ENCODE measurements at regions not wholly inside any gene's neighbourhood (a gene's known extent, or its start where the extent isn't known, plus 50 kb on each side); places are given as distances from the start of the nearest gene placed in this dataset.

DNA sequence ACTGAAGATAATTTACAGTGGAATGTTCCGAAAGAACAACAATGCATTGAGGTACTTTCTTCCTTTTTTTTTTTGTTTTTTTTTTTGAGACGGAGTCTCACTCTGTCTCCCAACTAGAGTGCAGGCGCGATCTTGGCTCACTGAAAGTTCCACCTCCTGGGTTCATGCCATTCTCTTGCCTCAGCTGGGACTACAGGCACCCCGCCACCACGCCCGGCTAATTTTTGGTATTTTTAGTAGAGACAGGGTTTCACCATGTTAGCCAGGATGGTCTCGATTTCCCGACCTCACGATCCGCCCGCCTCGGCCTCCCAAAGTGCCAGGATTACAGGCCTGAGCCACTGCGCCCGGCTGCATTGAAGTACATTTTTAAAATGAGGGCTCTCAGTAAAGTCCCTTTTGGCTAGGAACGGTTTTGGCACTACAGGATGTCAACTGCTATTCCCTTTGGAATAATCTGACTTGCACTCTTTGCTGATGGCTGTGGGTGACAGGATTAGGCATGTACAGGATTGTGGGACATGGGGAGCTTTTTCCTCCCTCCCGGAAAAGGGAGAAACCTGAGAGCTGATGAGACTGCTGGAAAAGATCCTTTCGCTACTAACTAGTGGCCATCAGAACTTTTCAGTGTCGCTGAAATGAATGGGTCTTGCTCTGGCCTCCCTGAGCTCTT lies 56.9 kb upstream of the EDEM3 start:
- Histone ChIP-seq H3K4me1 (ENCODE audit: control insufficient read depth in 1 of 2, insufficient read depth in 2 of 2, low read length in 2 of 2) (peaks cover 0 to 5% of the 10 kb centered on the region in 2 donors), H3K9me3 (ENCODE audit: control insufficient read depth, low read length) (no peaks in the 10 kb centered on the region), H3K36me3 (ENCODE audit: control insufficient read depth in 1 of 2, insufficient read depth in 2 of 2, low read length in 1 of 2) (no peaks in the 10 kb centered on the region), H3K27ac (ENCODE audit: low read depth in 1 of 2, low read length in 2 of 2) (peak overlapping the region; percentile 92 to 97), H3K27me3 (ENCODE audit: control insufficient read depth in 1 of 2, insufficient read depth in 2 of 2, low read length in 1 of 2) (no peaks in the 10 kb centered on the region), H3K4me3 (ENCODE audit: low read length in 2 of 2) (no peak overlapping the region)
- intact Hi-C loops (cut with DNase I): loop anchor here (2.0 kb wide), 1 partner anchor 163 kb away; the partner anchor contains the start of gene NIBAN1 (in 2 of the 2)
- 12 to 13% methylated on average over 19 of the region's 19 CpGs for WGBS, 2 donors
- peak; percentile 81 to 86 for DNase-seq
- ATAC-seq (ENCODE audit: low FRiP score): peak; percentile 84

- Histone ChIP-seq H3K27ac (ENCODE audit: low read depth in 1 of 2, low read length in 2 of 2) (peak overlapping the region; percentile 87 to 94), H3K36me3 (ENCODE audit: control insufficient read depth in 1 of 2, insufficient read depth in 2 of 2, low read length in 1 of 2) (no peaks in the 10 kb centered on the region), H3K4me1 (ENCODE audit: control insufficient read depth in 1 of 2, insufficient read depth in 2 of 2, low read length in 2 of 2) (peaks cover 0 to 5% of the 10 kb centered on the region in 2 donors), H3K9me3 (ENCODE audit: control insufficient read depth, low read length) (no peaks in the 10 kb centered on the region), H3K27me3 (ENCODE audit: control insufficient read depth in 1 of 2, insufficient read depth in 2 of 2, low read length in 1 of 2) (no peaks in the 10 kb centered on the region), H3K4me3 (ENCODE audit: low read length in 2 of 2) (no peak overlapping the region)
- ATAC-seq (ENCODE audit: low FRiP score): peak; percentile 55
- intact Hi-C loops (cut with DNase I): loop anchor here (2.0 kb wide), 1 partner anchor 164 kb away; the partner anchor contains the start of gene NIBAN1 (in 2 of the 2)
- DNase-seq: no peak
- WGBS, 2 donors: 27 to 28% methylated on average over 11 of the region's 11 CpGs
Observed at GRCh38 chr1:184810735-184811343, 56.2 kb upstream of the EDEM3 start.

DNA sequence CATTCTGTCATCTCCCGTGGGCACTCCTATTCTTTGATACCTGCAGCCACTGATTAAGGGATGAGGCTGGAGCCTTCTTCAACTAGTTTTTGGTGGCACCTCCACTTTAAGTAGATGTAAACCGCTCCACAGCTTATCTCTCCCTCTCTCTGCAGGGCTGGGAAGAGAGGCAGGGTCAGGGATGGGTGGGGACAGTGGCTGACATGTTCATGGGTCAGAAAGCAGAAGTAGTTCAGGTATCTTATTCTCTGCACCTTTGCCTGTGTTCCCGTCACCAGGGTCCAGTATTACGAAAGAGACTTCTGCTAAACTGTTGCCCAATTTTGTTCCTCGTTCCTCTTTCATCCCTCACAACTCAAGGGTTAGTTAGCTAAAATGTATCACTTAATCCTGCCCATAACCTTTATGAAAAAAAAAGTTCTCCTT lies 51.7 kb upstream of the EDEM3 start:
- Histone ChIP-seq H3K4me1 (ENCODE audit: control insufficient read depth in 1 of 2, insufficient read depth in 2 of 2, low read length in 2 of 2) (no peaks in the 10 kb centered on the region), H3K36me3 (ENCODE audit: control insufficient read depth in 1 of 2, insufficient read depth in 2 of 2, low read length in 1 of 2) (peaks cover 5 to 8% of the 10 kb centered on the region in 2 donors), H3K27ac (ENCODE audit: low read depth in 1 of 2, low read length in 2 of 2) (peak overlapping the region in 1 of 2 donors; percentile 32), H3K27me3 (ENCODE audit: control insufficient read depth in 1 of 2, insufficient read depth in 2 of 2, low read length in 1 of 2) (no peaks in the 10 kb centered on the region), H3K9me3 (ENCODE audit: control insufficient read depth, low read length) (no peaks in the 10 kb centered on the region), H3K4me3 (ENCODE audit: low read length in 2 of 2) (no peak overlapping the region)
- intact Hi-C loops (cut with DNase I): no loop called here
- peak; percentile 10 for ATAC-seq (ENCODE audit: low FRiP score)
- DNase-seq: no peak
- WGBS, 2 donors: 57 to 62% methylated on average over 5 of the region's 5 CpGs

GRCh38 chr1:184805667-184806295 lies 51.1 kb upstream of the EDEM3 start:
- intact Hi-C loops (cut with DNase I): loop anchor here (1.0 to 2.0 kb wide), 2 partner anchors 177 kb away; no protein-coding TSS in a partner anchor
- WGBS, 2 donors: 15 to 18% methylated on average over 13 of the region's 13 CpGs

More at GRCh38 chr1:184805667-184806295, 51.1 kb upstream of the EDEM3 start:
- ATAC-seq (ENCODE audit: low FRiP score) (peak; percentile 95), DNase-seq (peak; percentile 93 to 95)
- Histone ChIP-seq H3K36me3 (ENCODE audit: control insufficient read depth in 1 of 2, insufficient read depth in 2 of 2, low read length in 1 of 2) (peaks cover 8 to 9% of the 10 kb centered on the region in 2 donors), H3K9me3 (ENCODE audit: control insufficient read depth, low read length) (no peaks in the 10 kb centered on the region), H3K4me1 (ENCODE audit: control insufficient read depth in 1 of 2, insufficient read depth in 2 of 2, low read length in 2 of 2) (no peaks in the 10 kb centered on the region), H3K4me3 (ENCODE audit: low read length in 2 of 2) (no peak overlapping the region), H3K27me3 (ENCODE audit: control insufficient read depth in 1 of 2, insufficient read depth in 2 of 2, low read length in 1 of 2) (no peaks in the 10 kb centered on the region), H3K27ac (ENCODE audit: low read depth in 1 of 2, low read length in 2 of 2) (peak overlapping the region in 1 of 2 donors; percentile 32)

Measured in aorta (tissue), 5 donors.